ENCODE measurements at regions not wholly inside any gene's neighbourhood (a gene's known extent, or its start where the extent isn't known, plus 50 kb on each side); places are given as distances from the start of the nearest gene placed in this dataset.
"Not testable (repeated sequence)": the region's sequence is repeated elsewhere in the genome, so short reads cannot be mapped to it uniquely, and the experiment has no call there.

GRCh38 chr12:89870413-89871184 lies 162.0 kb upstream of the ATP2B1 start:
- TF ChIP-seq EP300 (conservative IDR thresholded peaks at IDR 0.05; ENCODE audit: poor library complexity, severe bottlenecking) (no peak), RAD21 (conservative IDR thresholded peaks at IDR 0.05) (no peak), REST (IDR thresholded peaks at IDR 0.05; ENCODE audit: borderline replicate concordance) (no peak), EZH2 (IDR thresholded peaks at IDR 0.05; ENCODE audit: borderline replicate concordance, insufficient read depth, low read length, poor library complexity, severe bottlenecking) (no peak), POLR2AphosphoS5 (IDR thresholded peaks at IDR 0.05) (no peak), MXI1 (conservative IDR thresholded peaks at IDR 0.05; ENCODE audit: poor library complexity, severe bottlenecking) (no peak), CTCF (IDR thresholded peaks at IDR 0.05; ENCODE audit: poor library complexity, severe bottlenecking) (no peak), TAF1 (IDR thresholded peaks at IDR 0.05; ENCODE audit: low read depth) (no peak)
- Histone ChIP-seq H3K9me2 (ENCODE audit: insufficient read depth, low read length) (no peaks in the 10 kb centered on the region), H4K20me1 (ENCODE audit: insufficient read depth) (no peaks in the 10 kb centered on the region), H3K27ac (ENCODE audit: low read length) (no peak overlapping the region), H3F3A (ENCODE audit: insufficient read depth, low read length, poor library complexity, severe bottlenecking) (no peaks in the 10 kb centered on the region), H3K9me3 (ENCODE audit: low read length) (no peaks in the 10 kb centered on the region), H3K36me3 (ENCODE audit: insufficient read depth, low read length) (no peaks in the 10 kb centered on the region), H3K27me3 (ENCODE audit: insufficient read depth, low read depth, low read length) (no peaks in the 10 kb centered on the region), H2AFZ (ENCODE audit: low read depth, low read length) (no peak overlapping the region), H3K9ac (ENCODE audit: low read length) (no peak overlapping the region), H3K79me2 (replicated peaks; ENCODE audit: insufficient read depth, low read length) (no peaks in the 10 kb centered on the region), H3K4me2 (ENCODE audit: low read length) (no peak overlapping the region), H3K4me3 (ENCODE audit: low read length) (no peak overlapping the region)

GRCh38 chr12:89867611-89868010 lies 159.0 kb upstream of the ATP2B1 start:
- not testable (repeated sequence) for H3K9me3 ChIP-seq (ENCODE audit: low read length); H3K4me2 ChIP-seq (ENCODE audit: low read length); H4K20me1 ChIP-seq (ENCODE audit: insufficient read depth); H3K79me2 ChIP-seq (replicated peaks; ENCODE audit: insufficient read depth, low read length); H3K27ac ChIP-seq (ENCODE audit: low read length); H3K36me3 ChIP-seq (ENCODE audit: insufficient read depth, low read length); H3K27me3 ChIP-seq (ENCODE audit: insufficient read depth, low read depth, low read length); H2AFZ ChIP-seq (ENCODE audit: low read depth, low read length); H3F3A ChIP-seq (ENCODE audit: insufficient read depth, low read length, poor library complexity, severe bottlenecking); H3K9ac ChIP-seq (ENCODE audit: low read length); H3K4me3 ChIP-seq (ENCODE audit: low read length); H3K9me2 ChIP-seq (ENCODE audit: insufficient read depth, low read length)

GRCh38 chr12:89864411-89864810 lies 155.8 kb upstream of the ATP2B1 start:
- Histone ChIP-seq H3K9ac (ENCODE audit: low read length) (no peak overlapping the region), H3F3A (ENCODE audit: insufficient read depth, low read length, poor library complexity, severe bottlenecking) (no peaks in the 10 kb centered on the region), H3K4me3 (ENCODE audit: low read length) (no peak overlapping the region), H3K36me3 (ENCODE audit: insufficient read depth, low read length) (no peaks in the 10 kb centered on the region), H2AFZ (ENCODE audit: low read depth, low read length) (no peak overlapping the region), H3K4me2 (ENCODE audit: low read length) (no peak overlapping the region), H4K20me1 (ENCODE audit: insufficient read depth) (no peaks in the 10 kb centered on the region), H3K9me2 (ENCODE audit: insufficient read depth, low read length) (no peaks in the 10 kb centered on the region), H3K27me3 (ENCODE audit: insufficient read depth, low read depth, low read length) (no peaks in the 10 kb centered on the region), H3K27ac (ENCODE audit: low read length) (no peak overlapping the region), H3K9me3 (ENCODE audit: low read length) (no peaks in the 10 kb centered on the region), H3K79me2 (replicated peaks; ENCODE audit: insufficient read depth, low read length) (no peaks in the 10 kb centered on the region)
- TF ChIP-seq REST (IDR thresholded peaks at IDR 0.05; ENCODE audit: borderline replicate concordance) (no peak), RAD21 (conservative IDR thresholded peaks at IDR 0.05) (no peak), TAF1 (IDR thresholded peaks at IDR 0.05; ENCODE audit: low read depth) (no peak), CTCF (IDR thresholded peaks at IDR 0.05; ENCODE audit: poor library complexity, severe bottlenecking) (no peak), POLR2AphosphoS5 (IDR thresholded peaks at IDR 0.05) (no peak), EZH2 (IDR thresholded peaks at IDR 0.05; ENCODE audit: borderline replicate concordance, insufficient read depth, low read length, poor library complexity, severe bottlenecking) (no peak), MXI1 (conservative IDR thresholded peaks at IDR 0.05; ENCODE audit: poor library complexity, severe bottlenecking) (no peak), EP300 (conservative IDR thresholded peaks at IDR 0.05; ENCODE audit: poor library complexity, severe bottlenecking) (no peak)

Measured in neural cell (in vitro differentiated cells).